ENCODE measurements at regions not wholly inside any gene's neighbourhood (a gene's known extent, or its start where the extent isn't known, plus 50 kb on each side); places are given as distances from the start of the nearest gene placed in this dataset. TPM values are rescaled to one million over a fixed set of nuclear protein-coding genes. Genes with fewer than 3 reads are reported as not detected.
"Not testable (repeated sequence)": the region's sequence is repeated elsewhere in the genome, so short reads cannot be mapped to it uniquely, and the experiment has no call there.

GRCh38 chr5:75769338-75769737 is 52.1 kb upstream of the POC5 start:
- RAD21 ChIA-PET (ENCODE audit: unreplicated experiment), result not testable (repeated sequence)
- 27% methylated on average over 1 of the region's 3 CpGs for WGBS (ENCODE audit: insufficient coverage, insufficient replicate concordance, low lambda C conversion rate, missing lambda C conversion rate)

More at GRCh38 chr5:75769338-75769737, 52.1 kb upstream of the POC5 start:
- ATAC-seq; FAIRE-seq; H3K9ac ChIP-seq (ENCODE audit: control insufficient read depth, insufficient read depth, low read length); CTCF ChIA-PET; H3K36me3 ChIP-seq (ENCODE audit: control insufficient read depth in 2 of 2, insufficient read depth in 2 of 2, low read length in 1 of 2); H3K79me2 ChIP-seq (ENCODE audit: control insufficient read depth, insufficient read depth, low read length); H3K27me3 ChIP-seq (replicated peaks in 1 of 2; ENCODE audit: control insufficient read depth in 2 of 2, insufficient read depth in 2 of 2, low read length in 1 of 2); in situ Hi-C loops (cut with MboI); SMC1A ChIA-PET (ENCODE audit: uncharacterized antibody, unreplicated experiment); BruUV-seq (replicated peaks); H3K9me3 ChIP-seq (replicated peaks; ENCODE audit: control insufficient read depth, insufficient read depth, low read length); H3K4me1 ChIP-seq (ENCODE audit: control insufficient read depth, insufficient read depth, low read length); H3K4me3 ChIP-seq; intact Hi-C loops (cut with micrococcal nuclease; ENCODE audit: unreplicated experiment); H2AFZ ChIP-seq (ENCODE audit: control insufficient read depth, low read depth, low read length); H3K4me2 ChIP-seq (ENCODE audit: control insufficient read depth, insufficient read depth); DNase-seq (ENCODE audit: low read depth, low spot score); POLR2A ChIA-PET; H3K27ac ChIP-seq (ENCODE audit: control insufficient read depth, insufficient read depth); H4K20me1 ChIP-seq (ENCODE audit: control insufficient read depth, insufficient read depth): not testable (repeated sequence)

Small RNA genes lying in the stretch of these regions (small RNA-seq; reads per million reads assigned to genes)
- not detected for gene AC108120.2
